ENCODE measurements at regions not wholly inside any gene's neighbourhood (a gene's known extent, or its start where the extent isn't known, plus 50 kb on each side); places are given as distances from the start of the nearest gene placed in this dataset.

GRCh38 chr2:55759271-55759921 lies 65.8 kb upstream of the PNPT1 start:
- no peak for ATAC-seq (replicated peaks)
- H3K9me3 Mint-ChIP-seq: no peaks in the 10 kb centered on the region
- H3K4me1 Mint-ChIP-seq: no peaks in the 10 kb centered on the region
- H3K4me3 Mint-ChIP-seq: no peak overlapping the region
- peaks cover 29% of the 10 kb centered on the region for H3K27me3 Mint-ChIP-seq
- no peaks in the 10 kb centered on the region for H3K36me3 Mint-ChIP-seq (ENCODE audit: low read depth)
- no peak overlapping the region for H3K27ac Mint-ChIP-seq

DNA sequence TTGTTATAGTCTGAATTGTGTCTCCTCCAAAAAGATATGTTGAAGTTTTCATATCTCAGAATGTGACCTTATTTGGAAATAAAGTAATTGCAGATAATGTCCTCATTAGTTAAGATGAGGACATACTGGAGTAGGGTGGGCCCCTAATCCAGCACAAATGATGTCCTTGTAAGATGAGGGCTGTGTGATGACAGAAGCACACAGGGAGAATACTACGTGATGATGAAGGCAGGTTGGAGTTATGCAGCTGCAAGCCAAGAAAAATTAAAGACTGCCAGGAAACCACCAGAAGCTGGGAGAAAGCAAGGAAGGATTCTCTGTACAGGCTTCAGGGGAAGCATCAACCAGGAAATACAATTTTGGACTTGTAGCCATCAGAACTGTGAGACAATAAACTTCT lies 58.3 kb upstream of the PNPT1 start:
- no peak overlapping the region for H3K27ac Mint-ChIP-seq
- peaks cover 5% of the 10 kb centered on the region for H3K27me3 Mint-ChIP-seq
- H3K4me3 Mint-ChIP-seq: no peak overlapping the region
- ATAC-seq (replicated peaks): no peak
- H3K9me3 Mint-ChIP-seq: no peaks in the 10 kb centered on the region
- no peaks in the 10 kb centered on the region for H3K4me1 Mint-ChIP-seq
- no peaks in the 10 kb centered on the region for H3K36me3 Mint-ChIP-seq (ENCODE audit: low read depth)

- ATAC-seq (replicated peaks): peak; percentile 58
- peaks cover 26% of the 10 kb centered on the region for H3K27me3 Mint-ChIP-seq
- no peaks in the 10 kb centered on the region for H3K9me3 Mint-ChIP-seq
- H3K27ac Mint-ChIP-seq: no peak overlapping the region
- H3K36me3 Mint-ChIP-seq (ENCODE audit: low read depth): no peaks in the 10 kb centered on the region
- H3K4me3 Mint-ChIP-seq: no peak overlapping the region
- H3K4me1 Mint-ChIP-seq: no peaks in the 10 kb centered on the region
These were observed 49.9 kb upstream of the PNPT1 start for GRCh38 chr2:55743583-55743982.
